ENCODE measurements at regions not wholly inside any gene's neighbourhood (a gene's known extent, or its start where the extent isn't known, plus 50 kb on each side); places are given as distances from the start of the nearest gene placed in this dataset.

DNA sequence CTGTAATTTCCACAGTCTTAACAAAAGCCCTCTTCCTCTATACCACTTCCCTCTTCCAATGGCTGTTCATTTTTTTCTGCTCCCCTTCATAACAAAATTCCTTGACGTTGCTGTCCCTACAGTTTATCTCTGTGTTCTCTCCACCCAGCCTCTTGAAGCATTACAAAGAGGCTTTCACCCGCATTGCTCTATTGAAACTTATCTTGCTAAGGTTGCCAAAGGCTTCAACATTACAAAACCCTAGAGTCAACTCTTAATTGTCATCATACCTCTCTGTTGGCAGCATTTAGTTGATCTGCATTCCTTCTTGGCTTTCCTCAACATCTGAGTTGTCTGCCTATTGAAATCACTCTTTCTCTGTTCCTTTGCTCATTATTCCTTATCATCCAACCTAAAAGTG is 1055.7 kb downstream of the JRKL start:
- Mint-ChIP-seq H3K36me3 (no peaks in the 10 kb centered on the region), H3K4me1 (no peaks in the 10 kb centered on the region), H3K9me3 (peaks cover 1% of the 10 kb centered on the region), H3K4me3 (no peak overlapping the region), H3K27ac (no peak overlapping the region), H3K27me3 (no peaks in the 10 kb centered on the region)
- ATAC-seq (ENCODE audit: low read depth) (no peak), DNase-seq (no peak)
- POLR2A ChIA-PET: no interaction called here

DNA sequence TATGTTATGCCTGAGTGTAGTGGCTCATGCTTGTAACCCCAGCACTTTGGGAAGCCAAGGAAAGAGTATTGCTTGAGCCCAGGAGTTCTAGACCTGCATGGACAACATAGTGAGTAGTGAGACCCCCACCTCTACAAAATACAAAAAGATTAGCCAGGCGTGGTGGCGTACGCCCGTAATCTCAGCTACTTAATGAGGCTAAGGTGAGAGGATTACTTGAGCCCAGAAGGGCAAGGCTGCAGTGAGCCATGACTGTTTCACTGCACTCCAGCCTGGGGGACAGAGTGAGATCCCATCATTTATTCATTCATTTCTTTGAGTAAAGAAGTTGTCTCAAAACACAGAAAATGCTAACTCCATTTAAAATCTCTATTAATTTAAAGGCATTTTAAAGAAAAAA is 1061.6 kb downstream of the JRKL start:
- no peak overlapping the region for H3K4me3 Mint-ChIP-seq
- no peaks in the 10 kb centered on the region for H3K27me3 Mint-ChIP-seq
- H3K4me1 Mint-ChIP-seq: no peaks in the 10 kb centered on the region
- ATAC-seq (ENCODE audit: low read depth) (no peak), DNase-seq (no peak)
- POLR2A ChIA-PET: no interaction called here
- no peaks in the 10 kb centered on the region for H3K36me3 Mint-ChIP-seq
- no peak overlapping the region for H3K27ac Mint-ChIP-seq
- peaks cover 4% of the 10 kb centered on the region for H3K9me3 Mint-ChIP-seq

DNA sequence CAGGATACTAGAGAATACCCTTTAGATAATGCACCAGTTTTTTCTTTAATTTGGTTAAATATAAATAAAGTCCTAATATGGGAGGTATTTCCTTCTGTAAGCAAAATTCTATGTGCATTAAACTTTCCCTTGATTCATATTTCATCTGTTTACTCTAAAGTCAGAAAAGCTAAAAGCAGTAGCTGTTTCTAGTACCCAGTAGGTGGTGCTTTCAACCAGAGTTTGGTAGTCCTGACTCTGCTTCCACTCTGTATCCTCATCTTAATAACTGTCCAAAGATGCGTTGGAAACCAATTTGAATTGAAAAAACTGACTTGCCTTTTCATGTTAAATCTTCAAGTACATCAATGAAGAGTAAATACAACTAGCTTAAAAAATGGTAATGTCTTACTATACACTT is 1065.2 kb downstream of the JRKL start:
- H3K36me3 Mint-ChIP-seq: no peaks in the 10 kb centered on the region
- DNase-seq: no peak
- H3K4me3 Mint-ChIP-seq: no peak overlapping the region
- no peak overlapping the region for H3K27ac Mint-ChIP-seq
- POLR2A ChIA-PET: no interaction called here
- no peaks in the 10 kb centered on the region for H3K4me1 Mint-ChIP-seq
- no peak for ATAC-seq (ENCODE audit: low read depth)
- H3K27me3 Mint-ChIP-seq: no peaks in the 10 kb centered on the region
- peaks cover 4% of the 10 kb centered on the region for H3K9me3 Mint-ChIP-seq

DNA sequence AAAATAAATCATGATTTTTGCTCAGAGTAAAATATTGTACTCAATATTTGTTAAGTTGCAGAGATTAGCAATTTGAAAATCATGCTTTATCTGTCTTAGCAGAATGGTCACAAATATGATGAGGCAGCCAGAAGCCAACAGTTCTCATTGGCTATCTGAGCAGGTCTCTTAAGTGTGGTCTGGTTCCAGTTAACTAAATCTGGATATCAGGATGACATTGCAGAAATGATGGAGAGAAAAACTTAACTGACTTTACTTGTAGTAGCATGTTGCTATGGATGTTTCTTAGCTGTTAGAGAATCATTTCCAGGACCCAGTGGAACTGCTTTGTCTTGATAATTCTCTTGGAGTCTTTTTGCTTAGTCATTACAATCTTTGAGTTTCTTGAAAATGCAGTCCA is 1070.3 kb downstream of the JRKL start:
- ATAC-seq (ENCODE audit: low read depth) (no peak), DNase-seq (no peak)
- H3K4me3 Mint-ChIP-seq: no peak overlapping the region
- peaks cover 15% of the 10 kb centered on the region for H3K9me3 Mint-ChIP-seq
- no peak overlapping the region for H3K27ac Mint-ChIP-seq
- POLR2A ChIA-PET: no interaction called here
- H3K36me3 Mint-ChIP-seq: no peaks in the 10 kb centered on the region
- no peaks in the 10 kb centered on the region for H3K27me3 Mint-ChIP-seq
- H3K4me1 Mint-ChIP-seq: no peaks in the 10 kb centered on the region

DNA sequence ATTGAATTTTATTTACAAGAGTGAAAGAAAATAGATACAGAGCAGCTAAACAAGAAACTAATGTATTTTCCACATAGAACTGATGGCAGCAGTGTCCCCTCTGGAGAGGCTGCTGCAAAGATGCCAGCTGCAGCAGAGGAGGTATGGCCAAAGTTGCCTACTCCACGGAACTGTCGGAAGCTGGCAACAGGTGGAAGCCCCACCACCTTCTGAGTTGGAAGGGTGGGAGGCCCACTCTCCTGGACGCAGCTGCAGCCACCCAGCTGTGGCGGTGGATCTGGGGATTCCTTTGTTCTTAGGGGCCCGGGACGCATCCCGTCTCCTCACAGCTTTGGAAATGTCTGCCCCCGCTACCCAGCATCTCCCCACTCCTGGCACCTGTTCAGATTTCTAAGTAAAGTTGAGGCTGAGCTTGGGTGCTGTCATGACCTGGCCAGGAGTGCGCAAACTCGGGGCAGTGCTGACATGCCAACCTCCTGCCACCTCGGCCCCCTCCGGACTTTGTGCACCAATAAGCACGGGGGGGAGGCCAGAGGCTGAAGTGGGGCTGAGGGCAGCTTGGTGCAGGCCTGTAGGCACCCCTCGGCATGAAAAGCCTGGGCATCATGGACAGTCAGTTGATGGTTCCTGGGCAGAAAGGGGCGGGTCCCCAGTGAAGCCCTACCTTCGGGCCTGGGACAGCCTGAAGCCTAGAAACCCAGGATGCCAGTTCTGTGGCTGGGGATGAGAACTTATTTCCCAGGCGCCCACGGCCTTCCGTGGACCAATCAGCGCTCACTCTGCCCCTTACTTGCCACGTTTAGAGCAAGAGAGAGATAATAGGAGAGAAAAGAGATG is 1071.4 kb downstream of the JRKL start:
- POLR2A ChIA-PET: no interaction called here
- H3K9me3 Mint-ChIP-seq: peaks cover 13% of the 10 kb centered on the region
- H3K4me3 Mint-ChIP-seq: no peak overlapping the region
- no peaks in the 10 kb centered on the region for H3K36me3 Mint-ChIP-seq
- no peak overlapping the region for H3K27ac Mint-ChIP-seq
- no peaks in the 10 kb centered on the region for H3K4me1 Mint-ChIP-seq
- ATAC-seq (ENCODE audit: low read depth) (no peak), DNase-seq (no peak)
- no peaks in the 10 kb centered on the region for H3K27me3 Mint-ChIP-seq

DNA sequence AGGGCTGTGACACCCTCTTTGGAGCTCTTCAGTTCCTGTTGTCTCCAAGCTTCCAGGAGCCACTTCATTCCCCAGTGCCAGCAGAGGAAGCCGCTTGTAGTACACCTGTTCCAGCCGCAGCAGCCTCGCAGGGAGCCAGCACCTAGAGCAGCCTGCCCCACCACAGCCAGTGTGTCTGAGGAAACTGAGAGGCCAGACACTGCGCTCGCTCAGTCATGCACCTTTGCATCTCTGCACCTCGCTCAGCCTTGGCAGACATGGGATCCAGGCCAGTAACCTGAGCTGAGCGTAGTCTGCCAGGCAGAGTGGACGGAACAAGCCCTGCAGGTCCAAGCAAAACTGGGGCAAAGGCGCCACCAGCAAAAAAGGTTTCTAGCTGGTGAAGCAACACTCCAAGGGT is 1072.1 kb downstream of the JRKL start:
- ATAC-seq (ENCODE audit: low read depth) (no peak), DNase-seq (no peak)
- Mint-ChIP-seq H3K4me1 (no peaks in the 10 kb centered on the region), H3K27ac (no peak overlapping the region), H3K36me3 (no peaks in the 10 kb centered on the region), H3K4me3 (no peak overlapping the region), H3K9me3 (peaks cover 15% of the 10 kb centered on the region), H3K27me3 (no peaks in the 10 kb centered on the region)
- POLR2A ChIA-PET: no interaction called here

DNA sequence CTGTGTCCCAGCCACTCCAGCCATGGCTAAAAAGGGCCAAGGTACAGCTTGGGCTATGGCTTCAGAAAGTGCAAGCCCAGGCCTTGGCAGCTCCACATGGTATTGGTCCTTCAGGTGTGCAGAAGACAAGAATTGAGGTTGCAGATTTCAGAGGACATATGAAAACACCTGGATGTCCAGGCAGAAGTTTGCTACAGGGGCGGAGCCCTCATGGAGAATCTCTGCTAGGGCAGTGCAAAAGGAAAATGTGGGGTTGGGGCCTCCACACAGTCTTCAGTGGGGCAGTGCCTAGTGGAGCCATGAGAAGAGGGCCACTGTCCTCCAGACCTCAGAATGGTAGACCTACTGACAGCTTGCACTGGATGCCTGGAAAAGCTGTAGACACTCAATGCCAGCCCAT is 1074.1 kb downstream of the JRKL start:
- no peaks in the 10 kb centered on the region for H3K36me3 Mint-ChIP-seq
- POLR2A ChIA-PET: no interaction called here
- no peaks in the 10 kb centered on the region for H3K27me3 Mint-ChIP-seq
- H3K4me1 Mint-ChIP-seq: no peaks in the 10 kb centered on the region
- peaks cover 17% of the 10 kb centered on the region for H3K9me3 Mint-ChIP-seq
- no peak overlapping the region for H3K27ac Mint-ChIP-seq
- ATAC-seq (ENCODE audit: low read depth): no peak
- DNase-seq: no peak
- H3K4me3 Mint-ChIP-seq: no peak overlapping the region

DNA sequence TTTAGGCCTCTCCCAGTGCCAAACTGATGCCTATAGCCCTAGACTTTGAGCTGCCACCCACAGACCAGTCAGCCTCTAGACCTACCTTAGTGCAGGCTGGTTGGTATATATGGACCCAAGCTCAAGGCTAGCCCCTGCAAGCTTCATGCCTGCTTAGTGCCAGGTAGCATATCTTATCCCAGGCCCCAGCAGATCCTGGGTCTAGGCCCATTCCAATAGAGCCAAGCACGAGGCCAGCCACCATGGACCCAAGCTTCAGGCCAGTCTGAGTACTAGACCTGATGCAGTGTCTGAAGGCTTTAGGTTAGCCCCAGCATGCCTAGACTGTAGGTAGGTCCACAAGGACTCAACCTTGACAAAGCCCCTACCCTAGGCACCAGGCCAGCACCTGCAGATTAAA is 1081.7 kb downstream of the JRKL start:
- H3K36me3 Mint-ChIP-seq: no peaks in the 10 kb centered on the region
- no peak overlapping the region for H3K4me3 Mint-ChIP-seq
- DNase-seq (no peak), ATAC-seq (ENCODE audit: low read depth) (no peak)
- H3K27ac Mint-ChIP-seq: no peak overlapping the region
- POLR2A ChIA-PET: no interaction called here
- H3K9me3 Mint-ChIP-seq: peaks cover 10% of the 10 kb centered on the region
- no peaks in the 10 kb centered on the region for H3K27me3 Mint-ChIP-seq
- H3K4me1 Mint-ChIP-seq: no peaks in the 10 kb centered on the region

DNA sequence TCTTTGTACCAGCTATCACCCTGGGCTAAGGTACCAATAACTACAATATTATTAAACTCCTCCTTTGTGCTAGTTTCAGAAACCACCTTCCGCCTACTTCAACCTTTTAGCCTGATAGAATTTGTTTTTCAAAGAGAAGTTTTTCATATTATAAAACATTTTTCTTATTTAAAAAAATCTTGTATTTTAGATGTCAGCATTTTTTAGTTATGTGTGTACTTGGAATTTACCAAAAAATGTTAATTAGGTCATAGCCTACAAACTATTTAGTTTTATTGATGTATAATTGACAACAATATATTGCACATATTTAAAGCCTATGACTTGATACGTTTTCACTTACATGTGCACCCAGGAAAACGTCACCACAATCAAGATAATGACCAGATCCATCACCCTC is 1097.6 kb downstream of the JRKL start:
- Mint-ChIP-seq H3K27me3 (no peaks in the 10 kb centered on the region), H3K9me3 (peaks cover 8% of the 10 kb centered on the region), H3K4me3 (no peak overlapping the region), H3K36me3 (no peaks in the 10 kb centered on the region), H3K4me1 (no peaks in the 10 kb centered on the region), H3K27ac (no peak overlapping the region)
- ATAC-seq (ENCODE audit: low read depth) (no peak), DNase-seq (no peak)
- POLR2A ChIA-PET: no interaction called here

DNA sequence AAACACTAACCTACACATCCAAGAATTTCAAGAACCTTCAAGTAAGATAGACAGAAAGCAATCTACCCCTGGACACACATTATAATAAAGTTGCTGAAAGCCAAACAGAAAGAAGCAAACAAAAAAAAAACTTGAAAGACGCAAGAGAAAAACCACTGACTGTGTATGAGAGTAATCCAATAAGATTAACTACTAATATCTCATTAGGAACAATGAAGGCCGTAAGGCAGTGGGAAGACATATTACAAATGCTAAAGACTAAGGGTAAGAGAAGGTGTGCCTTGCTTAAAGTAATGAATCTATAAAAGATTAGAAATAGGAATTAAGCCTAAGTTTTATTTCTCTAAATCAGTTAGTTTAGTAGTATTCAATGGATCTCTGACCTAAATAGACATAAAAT is 1109.1 kb downstream of the JRKL start:
- Mint-ChIP-seq H3K36me3 (no peaks in the 10 kb centered on the region), H3K4me3 (no peak overlapping the region), H3K4me1 (no peaks in the 10 kb centered on the region), H3K27me3 (no peaks in the 10 kb centered on the region), H3K27ac (no peak overlapping the region), H3K9me3 (peaks cover 14% of the 10 kb centered on the region)
- DNase-seq (no peak), ATAC-seq (ENCODE audit: low read depth) (no peak)
- POLR2A ChIA-PET: no interaction called here

DNA sequence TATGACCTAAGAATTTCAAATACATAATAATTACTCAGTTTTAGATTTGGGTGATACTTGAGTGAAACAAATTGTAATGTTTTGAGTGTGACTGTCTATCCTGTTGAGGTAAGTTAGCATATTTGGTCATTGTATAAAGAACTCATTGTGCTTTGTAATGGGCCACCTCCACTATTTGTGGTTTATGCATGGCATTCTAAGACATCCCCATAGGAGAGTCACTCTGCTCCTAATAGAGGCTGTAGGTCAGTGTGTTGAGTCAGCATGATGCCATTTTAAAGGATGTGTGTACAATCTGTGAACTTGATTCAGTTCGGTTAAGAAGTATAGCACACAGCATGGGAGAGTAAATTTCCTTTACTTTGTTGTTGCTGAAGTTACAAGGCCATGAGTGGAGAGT is 1112.4 kb downstream of the JRKL start:
- no peaks in the 10 kb centered on the region for H3K4me1 Mint-ChIP-seq
- POLR2A ChIA-PET: no interaction called here
- H3K36me3 Mint-ChIP-seq: no peaks in the 10 kb centered on the region
- no peak overlapping the region for H3K4me3 Mint-ChIP-seq
- ATAC-seq (ENCODE audit: low read depth): no peak
- no peak overlapping the region for H3K27ac Mint-ChIP-seq
- DNase-seq: no peak
- H3K9me3 Mint-ChIP-seq: peaks cover 8% of the 10 kb centered on the region
- H3K27me3 Mint-ChIP-seq: no peaks in the 10 kb centered on the region

DNA sequence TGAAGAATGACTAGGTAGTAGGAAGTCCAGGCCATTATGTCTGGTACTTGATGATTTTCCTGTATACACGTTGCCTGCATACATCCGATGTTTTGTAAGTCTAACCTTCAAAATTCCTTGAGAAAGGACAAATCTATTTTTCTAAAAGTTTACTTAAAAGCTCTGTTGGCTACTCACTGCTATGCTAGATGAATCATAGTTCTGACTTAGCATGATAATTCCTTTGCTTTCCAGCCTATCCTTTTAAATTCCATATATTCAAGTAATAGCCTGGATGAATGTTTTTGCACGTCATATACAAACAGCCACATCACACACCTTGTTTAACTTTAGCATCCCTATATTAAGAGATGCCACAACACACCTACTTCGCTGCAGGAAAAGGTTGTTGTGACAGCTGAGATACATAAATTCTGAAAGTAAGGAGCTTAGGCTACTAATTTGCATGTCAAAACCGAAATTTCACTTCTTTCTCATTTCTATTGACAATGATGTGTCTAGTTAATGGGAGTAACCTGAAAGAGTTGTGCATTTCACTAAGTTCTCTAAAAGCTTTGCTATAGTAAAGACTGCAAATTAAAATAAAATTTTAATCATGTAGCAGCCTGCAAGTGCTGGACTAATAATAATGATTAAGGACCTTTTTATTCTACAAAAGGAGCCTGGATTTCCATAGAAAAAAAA is 1116.4 kb downstream of the JRKL start:
- H3K27ac Mint-ChIP-seq: no peak overlapping the region
- H3K27me3 Mint-ChIP-seq: no peaks in the 10 kb centered on the region
- H3K36me3 Mint-ChIP-seq: no peaks in the 10 kb centered on the region
- POLR2A ChIA-PET: no interaction called here
- no peak overlapping the region for H3K4me3 Mint-ChIP-seq
- no peaks in the 10 kb centered on the region for H3K4me1 Mint-ChIP-seq
- H3K9me3 Mint-ChIP-seq: peaks cover 6% of the 10 kb centered on the region
- ATAC-seq (ENCODE audit: low read depth) (no peak), DNase-seq (no peak)

DNA sequence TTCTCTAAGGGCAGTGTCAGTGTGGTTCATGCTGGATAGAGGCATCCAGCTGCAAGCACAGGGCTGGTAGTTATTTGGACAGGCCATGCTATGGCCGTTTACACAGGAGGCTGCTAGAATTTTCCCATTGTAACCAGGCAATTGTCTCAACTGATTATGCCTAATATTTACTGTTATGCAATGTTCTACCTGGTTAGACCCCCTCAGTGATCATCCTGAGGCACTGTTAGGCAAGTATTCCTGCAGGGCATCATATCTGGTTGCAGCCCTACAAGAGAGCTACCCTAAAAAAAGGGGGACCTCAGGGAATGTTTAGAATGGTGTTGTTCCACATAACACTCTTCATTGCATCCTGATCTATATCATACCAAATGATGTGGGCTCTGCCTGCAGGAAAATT is 1124.6 kb downstream of the JRKL start:
- POLR2A ChIA-PET: no interaction called here
- H3K36me3 Mint-ChIP-seq: no peaks in the 10 kb centered on the region
- no peak overlapping the region for H3K4me3 Mint-ChIP-seq
- ATAC-seq (ENCODE audit: low read depth): no peak
- H3K27ac Mint-ChIP-seq: no peak overlapping the region
- no peak for DNase-seq
- H3K27me3 Mint-ChIP-seq: no peaks in the 10 kb centered on the region
- peaks cover 4% of the 10 kb centered on the region for H3K9me3 Mint-ChIP-seq
- H3K4me1 Mint-ChIP-seq: no peaks in the 10 kb centered on the region

DNA sequence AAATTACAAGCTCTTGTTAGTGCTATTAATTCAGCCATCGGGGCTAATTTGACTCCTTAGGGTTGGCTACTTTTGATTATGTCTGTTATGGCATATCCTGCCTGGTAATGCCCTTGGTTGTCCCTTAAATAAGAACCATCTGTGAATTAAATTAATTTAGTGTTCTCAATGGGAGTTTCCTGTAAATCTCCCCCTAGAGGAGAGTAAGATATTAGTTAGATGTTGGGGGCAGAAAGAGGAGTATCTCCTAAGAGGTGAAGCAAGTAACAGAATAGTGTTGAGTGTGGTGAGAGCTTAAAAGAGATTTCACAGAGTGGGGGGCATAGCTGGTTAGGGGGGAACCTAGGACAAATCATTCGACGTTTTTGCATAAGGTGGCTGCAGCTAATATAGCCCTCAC is 1126.9 kb downstream of the JRKL start:
- ATAC-seq (ENCODE audit: low read depth) (no peak), DNase-seq (no peak)
- POLR2A ChIA-PET: no interaction called here
- Mint-ChIP-seq H3K27me3 (no peaks in the 10 kb centered on the region), H3K27ac (no peak overlapping the region), H3K4me1 (no peaks in the 10 kb centered on the region), H3K9me3 (peaks cover 3% of the 10 kb centered on the region), H3K4me3 (no peak overlapping the region), H3K36me3 (no peaks in the 10 kb centered on the region)

Measured in activated naive CD8-positive, alpha-beta T cell treated with anti-CD3 and anti-CD28 coated beads, Interleukin-2, amount 10 ng/mL, durations not matched to agents 7 days and 5 days (primary cell).